Hepatocyte (in vitro differentiated cells): ENCODE measurements at regions not wholly inside any gene's neighbourhood (a gene's known extent, or its start where the extent isn't known, plus 50 kb on each side); places are given as distances from the start of the nearest gene placed in this dataset.

Source experiments
- DNase-seq: peaks from one replicate; pipeline ENCODE4 v3.0.0-alpha.2; 2016; ENCODE audit warnings: low spot score
- H2AFZ ChIP-seq: fragments of 200-600 bp; sonication (generic); 2 replicates; pipeline ENCODE4 v1.6.0; 2016; ENCODE audit warnings: antibody characterized with exemption, mild to moderate bottlenecking
- H3K27ac ChIP-seq: fragments of 200-600 bp; sonication (generic); 2 replicates; pipeline ENCODE4 v1.5.1; 2016; ENCODE audit warnings: mild to moderate bottlenecking
- H3K27me3 ChIP-seq: fragments of 200-600 bp; sonication (generic); 2 replicates; pipeline ENCODE4 v1.6.1; 2016
- H3K36me3 ChIP-seq: fragments of 200-600 bp; sonication (generic); replicated peaks from 2 replicates; pipeline ENCODE4 v1.5.1; 2016; ENCODE audit warnings: low read depth; ENCODE audit not compliant: insufficient read depth
- H3K4me1 ChIP-seq: fragments of 200-600 bp; sonication (generic); 2 replicates; pipeline ENCODE4 v1.5.1; 2016; ENCODE audit warnings: mild to moderate bottlenecking, moderate library complexity; ENCODE audit not compliant: insufficient read depth
- H3K4me2 ChIP-seq: fragments of 200-600 bp; sonication (generic); 2 replicates; pipeline ENCODE4 v1.6.0; 2016
- H3K4me3 ChIP-seq: fragments of 200-600 bp; sonication (generic); 2 replicates; pipeline ENCODE4 v1.5.1; 2016; ENCODE audit warnings: mild to moderate bottlenecking
- H3K79me2 ChIP-seq: fragments of 200-600 bp; sonication (generic); 2 replicates; pipeline ENCODE4 v1.6.0; 2017; ENCODE audit warnings: mild to moderate bottlenecking
- H3K9me2 ChIP-seq: fragments of 200-600 bp; sonication (generic); replicated peaks from 2 replicates; pipeline ENCODE4 v1.6.0; 2017; ENCODE audit warnings: mild to moderate bottlenecking; ENCODE audit not compliant: insufficient read depth
- H3K9me3 ChIP-seq: fragments of 200-600 bp; sonication (generic); 2 replicates; pipeline ENCODE4 v1.5.1; 2016; ENCODE audit warnings: low read depth, mild to moderate bottlenecking
- H4K20me1 ChIP-seq: fragments of 200-600 bp; sonication (generic); 2 replicates; pipeline ENCODE4 v1.6.0; 2016; ENCODE audit warnings: mild to moderate bottlenecking; ENCODE audit not compliant: insufficient read depth, poor library complexity, severe bottlenecking
- EZH2 ChIP-seq: fragments of 200-600 bp; sonication (generic); IDR thresholded peaks from 2 replicates; pipeline ENCODE4 v1.6.1; 2016; ENCODE audit warnings: antibody characterized with exemption, mild to moderate bottlenecking, borderline replicate concordance
- EZH2phosphoT487 ChIP-seq: fragments of 200-600 bp; sonication (generic); IDR thresholded peaks from one replicate; pipeline ENCODE4 v1.6.1; 2018; ENCODE audit warnings: antibody characterized with exemption, mild to moderate bottlenecking, low read depth, moderate library complexity; ENCODE audit not compliant: unreplicated experiment, severe bottlenecking
- WGBS: methylation state at CpG from one replicate; pipeline ENCODE4 v1.1.6; 2016; ENCODE audit warnings: low lambda C conversion rate; ENCODE audit errors: missing lambda C conversion rate; 5-methylcytosine and 5-hydroxymethylcytosine counted together
- TF ChIP-seq, protein P1 (sequence below): fragments of 200-600 bp; sonication (generic); IDR thresholded peaks from 2 replicates; pipeline ENCODE4 v1.5.1; 2016; ENCODE audit warnings: antibody characterized with exemption, mild to moderate bottlenecking; ENCODE audit not compliant: poor library complexity

DNA sequence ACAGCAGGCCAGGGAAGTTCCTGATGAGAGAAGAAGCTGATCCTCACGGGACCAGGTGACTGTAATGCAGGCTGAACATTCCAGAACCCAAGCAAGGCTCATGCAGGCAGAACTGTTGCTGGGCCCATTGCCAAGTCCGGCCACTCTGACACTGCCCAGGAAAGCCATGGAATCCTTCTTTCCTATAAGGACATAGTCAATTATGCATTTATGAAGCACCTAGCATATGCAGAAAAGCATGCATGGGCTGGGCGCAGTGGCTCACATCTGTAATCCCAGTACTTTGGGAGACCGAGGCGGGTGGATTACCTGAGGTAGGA, 83.7 kb upstream of the SLC1A3 start:
- H3K79me2 ChIP-seq: no peaks in the 10 kb centered on the region
- no peaks in the 10 kb centered on the region for H3K4me1 ChIP-seq
- H3K4me2 ChIP-seq: no peak overlapping the region
- 96% methylated on average over 5 of the region's 5 CpGs for WGBS
- no peaks in the 10 kb centered on the region for H4K20me1 ChIP-seq
- H3K27ac ChIP-seq: no peak overlapping the region
- no peak overlapping the region for H3K4me3 ChIP-seq
- H3K27me3 ChIP-seq: no peaks in the 10 kb centered on the region
- no peaks in the 10 kb centered on the region for H3K9me2 ChIP-seq
- H3K9me3 ChIP-seq: no peaks in the 10 kb centered on the region
- H2AFZ ChIP-seq: no peak overlapping the region
- TF ChIP-seq EZH2phosphoT487: no peak
- TF ChIP-seq EZH2: no peak
- TF ChIP-seq, protein P1, sequence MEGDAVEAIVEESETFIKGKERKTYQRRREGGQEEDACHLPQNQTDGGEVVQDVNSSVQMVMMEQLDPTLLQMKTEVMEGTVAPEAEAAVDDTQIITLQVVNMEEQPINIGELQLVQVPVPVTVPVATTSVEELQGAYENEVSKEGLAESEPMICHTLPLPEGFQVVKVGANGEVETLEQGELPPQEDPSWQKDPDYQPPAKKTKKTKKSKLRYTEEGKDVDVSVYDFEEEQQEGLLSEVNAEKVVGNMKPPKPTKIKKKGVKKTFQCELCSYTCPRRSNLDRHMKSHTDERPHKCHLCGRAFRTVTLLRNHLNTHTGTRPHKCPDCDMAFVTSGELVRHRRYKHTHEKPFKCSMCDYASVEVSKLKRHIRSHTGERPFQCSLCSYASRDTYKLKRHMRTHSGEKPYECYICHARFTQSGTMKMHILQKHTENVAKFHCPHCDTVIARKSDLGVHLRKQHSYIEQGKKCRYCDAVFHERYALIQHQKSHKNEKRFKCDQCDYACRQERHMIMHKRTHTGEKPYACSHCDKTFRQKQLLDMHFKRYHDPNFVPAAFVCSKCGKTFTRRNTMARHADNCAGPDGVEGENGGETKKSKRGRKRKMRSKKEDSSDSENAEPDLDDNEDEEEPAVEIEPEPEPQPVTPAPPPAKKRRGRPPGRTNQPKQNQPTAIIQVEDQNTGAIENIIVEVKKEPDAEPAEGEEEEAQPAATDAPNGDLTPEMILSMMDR: no peak
- no peaks in the 10 kb centered on the region for H3K36me3 ChIP-seq
- DNase-seq: no peak

DNA sequence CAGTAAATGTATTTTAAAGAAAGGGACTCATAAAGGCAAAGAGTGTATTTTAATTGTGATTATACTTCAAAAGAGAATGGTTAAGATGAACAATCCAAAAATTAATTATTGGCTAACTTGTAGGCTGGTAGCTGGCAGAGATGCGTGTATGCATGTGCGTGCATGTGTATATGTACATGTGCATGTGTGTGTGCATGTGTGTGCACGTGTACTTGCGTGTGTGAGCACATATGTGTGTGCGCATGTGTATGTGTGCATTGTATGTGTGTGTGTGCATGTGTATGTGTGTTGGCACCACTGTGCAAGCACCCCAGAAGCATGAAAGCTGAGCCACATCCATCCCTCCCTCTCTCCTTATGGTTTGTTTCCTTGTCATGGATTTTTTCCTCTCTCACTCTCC, 83.0 kb upstream of the SLC1A3 start:
- Histone ChIP-seq H4K20me1 (no peaks in the 10 kb centered on the region), H3K4me3 (no peak overlapping the region), H3K9me2 (no peaks in the 10 kb centered on the region), H3K27ac (no peak overlapping the region), H3K36me3 (no peaks in the 10 kb centered on the region), H3K4me2 (no peak overlapping the region), H3K27me3 (no peaks in the 10 kb centered on the region), H3K9me3 (no peaks in the 10 kb centered on the region), H2AFZ (no peak overlapping the region), H3K4me1 (no peaks in the 10 kb centered on the region), H3K79me2 (no peaks in the 10 kb centered on the region)
- no peak for DNase-seq
- WGBS: 97% methylated on average over 5 of the region's 5 CpGs
- TF ChIP-seq EZH2 (no peak), EZH2phosphoT487 (no peak)
- TF ChIP-seq, protein P1: no peak

DNA sequence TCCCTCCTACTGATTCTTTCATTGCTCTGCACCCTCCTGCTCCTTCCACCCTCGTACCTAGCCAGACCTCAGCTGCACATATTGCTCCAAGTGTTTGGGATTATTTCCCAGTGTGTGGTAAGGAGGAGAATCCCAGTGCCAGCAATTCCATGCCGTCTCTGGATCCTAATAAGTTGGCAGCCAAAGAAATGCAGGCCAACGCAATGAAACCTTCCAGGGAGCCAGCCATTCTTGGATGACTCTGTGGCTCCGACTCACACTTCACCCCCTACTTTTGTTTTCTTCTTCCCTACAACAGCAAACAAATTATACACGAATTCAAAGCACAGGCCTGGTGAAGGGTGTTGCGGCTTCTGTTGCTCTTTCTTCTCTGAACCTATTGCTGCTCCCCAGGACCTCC, 82.5 kb upstream of the SLC1A3 start:
- TF ChIP-seq, protein P1: no peak
- no peak for TF ChIP-seq EZH2
- TF ChIP-seq EZH2phosphoT487: no peak
- H3K4me3 ChIP-seq: no peak overlapping the region
- no peaks in the 10 kb centered on the region for H4K20me1 ChIP-seq

DNA sequence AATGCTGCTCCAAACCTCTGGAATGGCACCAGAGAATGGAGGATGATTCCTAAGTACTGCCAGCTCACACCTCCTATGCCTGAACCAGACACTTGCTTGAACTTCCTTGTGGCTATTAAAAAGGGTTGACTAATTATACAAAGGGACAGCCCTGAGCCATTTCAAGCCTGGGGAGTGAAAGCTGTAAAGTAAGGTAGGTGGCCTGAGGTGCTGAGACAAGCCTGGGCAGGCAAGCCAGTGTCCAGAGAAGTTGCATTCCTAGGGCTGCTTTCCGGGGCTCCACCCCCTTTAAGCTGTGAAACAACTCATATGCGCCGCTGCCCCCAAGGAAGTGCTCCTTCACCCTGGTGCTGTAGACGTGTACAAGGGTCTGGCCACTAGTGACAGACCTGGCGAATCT, 79.9 kb upstream of the SLC1A3 start:
- TF ChIP-seq, protein P1: no peak
- H3K9me3 ChIP-seq: no peaks in the 10 kb centered on the region
- WGBS: 90% methylated on average over 5 of the region's 5 CpGs
- H2AFZ ChIP-seq: no peak overlapping the region
- no peaks in the 10 kb centered on the region for H3K4me1 ChIP-seq
- no peak overlapping the region for H3K27ac ChIP-seq
- H3K4me2 ChIP-seq: no peak overlapping the region
- no peaks in the 10 kb centered on the region for H3K36me3 ChIP-seq
- H3K9me2 ChIP-seq: no peaks in the 10 kb centered on the region
- H3K79me2 ChIP-seq: no peaks in the 10 kb centered on the region
- H4K20me1 ChIP-seq: no peaks in the 10 kb centered on the region
- H3K4me3 ChIP-seq: no peak overlapping the region
- H3K27me3 ChIP-seq: no peaks in the 10 kb centered on the region
- no peak for DNase-seq

More for the DNA sequence above, 82.5 kb upstream of the SLC1A3 start:
- Histone ChIP-seq H3K27me3 (no peaks in the 10 kb centered on the region), H3K36me3 (no peaks in the 10 kb centered on the region), H2AFZ (no peak overlapping the region), H3K9me3 (no peaks in the 10 kb centered on the region), H3K4me1 (no peaks in the 10 kb centered on the region), H3K9me2 (no peaks in the 10 kb centered on the region), H3K27ac (no peak overlapping the region), H3K79me2 (no peaks in the 10 kb centered on the region), H3K4me2 (no peak overlapping the region)
- DNase-seq: no peak
- WGBS: 91% methylated on average over 6 of the region's 6 CpGs
